ENCODE measurements at regions not wholly inside any gene's neighbourhood (a gene's known extent, or its start where the extent isn't known, plus 50 kb on each side); places are given as distances from the start of the nearest gene placed in this dataset.

DNA sequence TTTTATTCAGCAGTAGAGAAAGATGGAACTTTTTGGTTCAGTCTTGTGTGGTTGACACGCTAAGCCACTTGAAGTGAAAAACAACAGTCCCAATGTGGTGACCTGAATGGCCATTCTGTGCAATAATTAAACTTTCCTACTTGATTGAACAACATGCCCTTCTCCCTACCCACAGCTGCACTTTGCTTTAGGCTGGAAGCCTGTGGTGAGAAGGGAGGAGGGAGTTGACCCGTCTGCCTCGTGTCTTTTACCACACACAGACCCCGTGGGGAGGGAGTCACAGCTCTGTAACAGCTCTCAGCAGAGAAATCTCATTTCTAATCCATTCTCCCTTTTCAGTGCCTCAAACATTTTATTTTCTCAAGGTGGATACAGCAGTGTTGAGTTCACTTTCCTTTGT, 138.2 kb upstream of the PKDCC start:
- TF ChIP-seq, protein P1, sequence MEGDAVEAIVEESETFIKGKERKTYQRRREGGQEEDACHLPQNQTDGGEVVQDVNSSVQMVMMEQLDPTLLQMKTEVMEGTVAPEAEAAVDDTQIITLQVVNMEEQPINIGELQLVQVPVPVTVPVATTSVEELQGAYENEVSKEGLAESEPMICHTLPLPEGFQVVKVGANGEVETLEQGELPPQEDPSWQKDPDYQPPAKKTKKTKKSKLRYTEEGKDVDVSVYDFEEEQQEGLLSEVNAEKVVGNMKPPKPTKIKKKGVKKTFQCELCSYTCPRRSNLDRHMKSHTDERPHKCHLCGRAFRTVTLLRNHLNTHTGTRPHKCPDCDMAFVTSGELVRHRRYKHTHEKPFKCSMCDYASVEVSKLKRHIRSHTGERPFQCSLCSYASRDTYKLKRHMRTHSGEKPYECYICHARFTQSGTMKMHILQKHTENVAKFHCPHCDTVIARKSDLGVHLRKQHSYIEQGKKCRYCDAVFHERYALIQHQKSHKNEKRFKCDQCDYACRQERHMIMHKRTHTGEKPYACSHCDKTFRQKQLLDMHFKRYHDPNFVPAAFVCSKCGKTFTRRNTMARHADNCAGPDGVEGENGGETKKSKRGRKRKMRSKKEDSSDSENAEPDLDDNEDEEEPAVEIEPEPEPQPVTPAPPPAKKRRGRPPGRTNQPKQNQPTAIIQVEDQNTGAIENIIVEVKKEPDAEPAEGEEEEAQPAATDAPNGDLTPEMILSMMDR (IDR thresholded peaks at IDR 0.05; ENCODE audit: low read depth, low read length) = no peak
- no peak for TF ChIP-seq EZH2phosphoT487 (IDR thresholded peaks at IDR 0.05; ENCODE audit: low read depth)
